ENCODE measurements at regions not wholly inside any gene's neighbourhood (a gene's known extent, or its start where the extent isn't known, plus 50 kb on each side); places are given as distances from the start of the nearest gene placed in this dataset.
"Not testable (repeated sequence)": the region's sequence is repeated elsewhere in the genome, so short reads cannot be mapped to it uniquely, and the experiment has no call there.

- TF ChIP-seq CTCF, POLR2A (IDR thresholded peaks at IDR 0.05): not testable (repeated sequence)
Measured at GRCh38 chr12:30544704-30545103, 151.0 kb downstream of the IPO8 start.

All from suprapubic skin (tissue), 3 donors.